Endothelial cell of umbilical vein (primary cell): ENCODE measurements at regions not wholly inside any gene's neighbourhood (a gene's known extent, or its start where the extent isn't known, plus 50 kb on each side); places are given as distances from the start of the nearest gene placed in this dataset.
"Not testable (repeated sequence)": the region's sequence is repeated elsewhere in the genome, so short reads cannot be mapped to it uniquely, and the experiment has no call there.

Source experiments
- BruUV-seq: library from RNA; stranded (reverse); fragments of 400-500 nt; replicated peaks from 2 replicates; lab custom pipeline; 2021; lab: Mats Ljungman, UMichigan
- CTCF ChIA-PET: fragments of 300-600, 350-600 bp; sonication (Branson Sonifier 250); formaldehyde crosslinking; loops from one replicate; lab custom pipeline; 2021; ENCODE audit warnings: antibody characterized with exemption, inconsistent platforms; lab: Charles Lee
- POLR2A ChIA-PET: fragments of 300-600, 350-600 bp; sonication (Branson Sonifier 250); formaldehyde crosslinking; loops from one replicate; lab custom pipeline; 2021; ENCODE audit warnings: antibody characterized with exemption, inconsistent platforms; lab: Charles Lee
- DNase-seq: peaks from one replicate; pipeline ENCODE4 v3.0.0-alpha.2; 2011; ENCODE audit warnings: low read depth, low spot score
- FAIRE-seq: peaks from 2 replicates; lab custom pipeline; 2011; peaks lifted over from hg19 to GRCh38; lab: Jason Lieb, UNC
- H2AFZ ChIP-seq: 2 replicates; pipeline ENCODE4 v1.6.0; 2012; ENCODE audit warnings: low read depth, low read length, control low read depth, inconsistent platforms
- H3K27ac ChIP-seq: 2 replicates; pipeline ENCODE4 v1.5.1; 2011; ENCODE audit warnings: low read depth, mild to moderate bottlenecking, control low read depth, low read length, moderate library complexity; ENCODE audit not compliant: insufficient read depth
- H3K27me3 ChIP-seq, 2 experiments: 2 replicates each; pipeline versions ENCODE4 v1.6.0 to v1.6.1; 2011; ENCODE audit warnings: low read length in 2 of 2, mixed read lengths in 1 of 2; ENCODE audit not compliant: control insufficient read depth in 2 of 2, insufficient read depth in 2 of 2
- H3K36me3 ChIP-seq, 2 experiments: 2 replicates in 1 of 2; 3 replicates in 1 of 2; pipeline ENCODE4 v1.5.1; 2011; ENCODE audit warnings: low read length in 2 of 2, mild to moderate bottlenecking in 1 of 2, moderate library complexity in 1 of 2; ENCODE audit not compliant: control insufficient read depth in 2 of 2, insufficient read depth in 2 of 2; ENCODE audit errors: extremely low read depth in 1 of 2
- H3K4me1 ChIP-seq: 3 replicates; pipeline ENCODE4 v1.5.1; 2011; ENCODE audit warnings: mild to moderate bottlenecking, low read length; ENCODE audit not compliant: control insufficient read depth, insufficient read depth; ENCODE audit errors: extremely low read depth
- H3K4me2 ChIP-seq: 2 replicates; pipeline ENCODE4 v1.6.1; 2011; ENCODE audit warnings: low read length, control low read depth, mixed read lengths; ENCODE audit not compliant: insufficient read depth
- H3K4me3 ChIP-seq, 3 experiments: fragments of 200-600 bp in 1 of 3; sonication (generic), shearing (Covaris generic) in 1 of 3; replicated peaks in 1 of 3; 2 replicates each; pipeline ENCODE4 v1.5.1; 2011 to 2016; ENCODE audit warnings: control low read depth in 3 of 3, low read length in 3 of 3, mild to moderate bottlenecking in 2 of 3, inconsistent platforms in 1 of 3, low read depth in 1 of 3, moderate library complexity in 1 of 3; ENCODE audit not compliant: insufficient read depth in 1 of 3
- H3K79me2 ChIP-seq: 2 replicates; pipeline ENCODE4 v1.6.0; 2012; ENCODE audit warnings: low read length, inconsistent platforms; ENCODE audit not compliant: control insufficient read depth, insufficient read depth
- H3K9ac ChIP-seq: replicated peaks from 2 replicates; pipeline ENCODE3; 2011; ENCODE audit warnings: low read length, control low read depth; ENCODE audit not compliant: insufficient read depth; ENCODE audit errors: extremely low read depth
- H3K9me1 ChIP-seq: replicated peaks from 3 replicates; pipeline ENCODE4 v1.6.0; 2011; ENCODE audit warnings: mild to moderate bottlenecking, low read length; ENCODE audit not compliant: control insufficient read depth, insufficient read depth; ENCODE audit errors: extremely low read depth
- H3K9me3 ChIP-seq: replicated peaks from 2 replicates; pipeline ENCODE4 v1.5.1; 2012; ENCODE audit warnings: low read length, inconsistent platforms; ENCODE audit not compliant: control insufficient read depth, insufficient read depth
- H4K20me1 ChIP-seq: replicated peaks from 2 replicates; pipeline ENCODE3; 2011; ENCODE audit warnings: mild to moderate bottlenecking, low read length; ENCODE audit not compliant: control insufficient read depth, insufficient read depth; ENCODE audit errors: extremely low read depth
- CTCF ChIP-seq, 2 donors: IDR thresholded peaks; 1 replicate in 1 of 2; 2 replicates in 1 of 2; pipeline ENCODE4 v1.5.1; 2011; ENCODE audit warnings: low read length in 2 of 2, mild to moderate bottlenecking in 2 of 2, moderate library complexity in 2 of 2, control low read depth in 1 of 2, inconsistent platforms in 1 of 2, low read depth in 1 of 2; ENCODE audit not compliant: insufficient read depth in 1 of 2; ENCODE audit errors: extremely low read depth in 1 of 2
- EZH2 ChIP-seq: IDR thresholded peaks from 2 replicates; pipeline ENCODE4 v1.6.1; 2012; ENCODE audit warnings: borderline replicate concordance, low read depth, mild to moderate bottlenecking, moderate library complexity, low read length, inconsistent platforms; ENCODE audit not compliant: severe bottlenecking
- FOS ChIP-seq: IDR thresholded peaks from 2 replicates; pipeline ENCODE4 v1.6.1; 2011; ENCODE audit warnings: mild to moderate bottlenecking, low read length, moderate library complexity, borderline replicate concordance; ENCODE audit not compliant: insufficient read depth
- GATA2 ChIP-seq: IDR thresholded peaks from 2 replicates; pipeline ENCODE4 v1.7.0; 2011; ENCODE audit warnings: low read depth, mild to moderate bottlenecking, moderate library complexity, mixed read lengths, low read length; ENCODE audit not compliant: insufficient read length, insufficient read depth
- JUN ChIP-seq: IDR thresholded peaks from 2 replicates; pipeline ENCODE4 v1.6.1; 2011; ENCODE audit warnings: borderline replicate concordance, low read depth; ENCODE audit not compliant: insufficient read length, insufficient read depth
- MAX ChIP-seq: IDR thresholded peaks from 2 replicates; pipeline ENCODE4 v1.6.1; 2011; ENCODE audit not compliant: insufficient read depth, insufficient read length
- MYC ChIP-seq: IDR thresholded peaks from one replicate; pipeline ENCODE4 v1.6.1; 2011; ENCODE audit warnings: mild to moderate bottlenecking, low read depth, low read length
- POLR2A ChIP-seq: IDR thresholded peaks from 2 replicates; pipeline ENCODE4 v1.6.1; 2012; ENCODE audit warnings: low read depth, mild to moderate bottlenecking, control low read depth, low read length
- POLR2AphosphoS5 ChIP-seq: IDR thresholded peaks from 2 replicates; pipeline ENCODE4 v1.6.1; 2012; ENCODE audit warnings: low read depth, mild to moderate bottlenecking, control low read depth, low read length, moderate library complexity; ENCODE audit not compliant: insufficient read depth
- dilution Hi-C: fragments of 300-500 bp; cut with MboI; formaldehyde crosslinking; loops from one replicate; pipeline ENCODE4 v1.15.0; 2019; ENCODE audit warnings: low sequenced_read_pairs; ENCODE audit not compliant: extremely low pct_ligation_motif_present
- intact Hi-C: fragments of 100-400 bp; cut with micrococcal nuclease; formaldehyde crosslinking; loops from one replicate; pipeline ENCODE4 v1.10.0; 2022

- Histone ChIP-seq H3K4me3 (no peak overlapping the region), H3K79me2 (no peaks in the 10 kb centered on the region), H3K27me3 (no peaks in the 10 kb centered on the region), H2AFZ (no peak overlapping the region), H4K20me1 (no peaks in the 10 kb centered on the region), H3K4me2 (no peak overlapping the region), H3K4me1 (no peaks in the 10 kb centered on the region), H3K9me3 (no peaks in the 10 kb centered on the region), H3K9ac (no peak overlapping the region), H3K9me1 (no peaks in the 10 kb centered on the region), H3K36me3 (no peaks in the 10 kb centered on the region), H3K27ac (no peak overlapping the region)
- TF ChIP-seq GATA2 (no peak), MYC (no peak)
- intact Hi-C loops (no loop called here), dilution Hi-C loops (no loop called here)
- POLR2A ChIA-PET = no interaction called here
- CTCF ChIA-PET = no interaction called here
- DNase-seq (no peak), FAIRE-seq (no peak)
- BruUV-seq = no TSS peak
Observed at GRCh38 chr2:104976603-104977120, 61.2 kb upstream of the MRPS9 start.

- ChIA-PET CTCF (no interaction called here), POLR2A (no interaction called here)
- H4K20me1 ChIP-seq = no peaks in the 10 kb centered on the region
- dilution Hi-C loops = no loop called here
- H3K9ac ChIP-seq = no peak overlapping the region
- intact Hi-C loops = no loop called here
- no peak overlapping the region for H3K4me3 ChIP-seq
- H3K36me3 ChIP-seq = no peaks in the 10 kb centered on the region
- no peaks in the 10 kb centered on the region for H3K9me3 ChIP-seq
- BruUV-seq = no TSS peak
- TF ChIP-seq CTCF (IDR thresholded peaks at IDR 0.05; ENCODE audit: extremely low read depth in 1 of 2, insufficient read depth in 1 of 2, low read depth in 1 of 2, low read length in 2 of 2) (no peak), POLR2A (no peak), MYC (no peak), JUN (no peak), FOS (no peak), POLR2AphosphoS5 (no peak), MAX (no peak), GATA2 (no peak), EZH2 (no peak)
- no peaks in the 10 kb centered on the region for H3K9me1 ChIP-seq
- no peak overlapping the region for H2AFZ ChIP-seq
- no peaks in the 10 kb centered on the region for H3K79me2 ChIP-seq
- DNase-seq (no peak), FAIRE-seq (no peak)
- no peak overlapping the region for H3K27ac ChIP-seq
- H3K4me1 ChIP-seq = no peaks in the 10 kb centered on the region
- H3K27me3 ChIP-seq = no peaks in the 10 kb centered on the region
- no peak overlapping the region for H3K4me2 ChIP-seq
Observed at GRCh38 chr2:104977958-104978357, 59.9 kb upstream of the MRPS9 start.

- H3K27me3 ChIP-seq, H3K4me1 ChIP-seq, H3K27ac ChIP-seq, H3K4me2 ChIP-seq, H2AFZ ChIP-seq, H3K36me3 ChIP-seq, DNase-seq, H3K9me3 ChIP-seq, BruUV-seq, POLR2A ChIA-PET, CTCF ChIA-PET, H3K4me3 ChIP-seq, dilution Hi-C loops, H3K9ac ChIP-seq, H3K79me2 ChIP-seq, intact Hi-C loops, H3K9me1 ChIP-seq, H4K20me1 ChIP-seq, FAIRE-seq: not testable (repeated sequence)
Observed at GRCh38 chr2:104979786-104980185, 58.1 kb upstream of the MRPS9 start.
